Common myeloid progenitor, CD34-positive (primary cell): ENCODE measurements at regions not wholly inside any gene's neighbourhood (a gene's known extent, or its start where the extent isn't known, plus 50 kb on each side); places are given as distances from the start of the nearest gene placed in this dataset.
"Not testable (repeated sequence)": the region's sequence is repeated elsewhere in the genome, so short reads cannot be mapped to it uniquely, and the experiment has no call there.

Experiments used
- CTCF ChIA-PET: fragments of 350-600 bp; sonication (Branson Sonifier 250); formaldehyde crosslinking; loops from one replicate; lab custom pipeline; 2021; ENCODE audit warnings: antibody characterized with exemption; lab: Charles Lee
- POLR2A ChIA-PET: fragments of 350-600 bp; sonication (Branson Sonifier 250); formaldehyde crosslinking; loops from one replicate; lab custom pipeline; 2021; ENCODE audit warnings: antibody characterized with exemption; lab: Charles Lee
- DNase-seq, 3 donors: peaks; one replicate each; pipeline versions ENCODE4 v3.0.0 to v3.0.0-alpha.2; 2013
- H3K27ac ChIP-seq, 2 experiments: 1 replicate in 1 of 2; 2 replicates in 1 of 2; pipeline ENCODE4 v1.7.0; 2013; ENCODE audit warnings: inconsistent platforms in 2 of 2, low read length in 2 of 2, mild to moderate bottlenecking in 2 of 2, low read depth in 1 of 2, moderate library complexity in 1 of 2; ENCODE audit not compliant: severe bottlenecking in 2 of 2, insufficient read depth in 1 of 2, poor library complexity in 1 of 2
- H3K27me3 ChIP-seq, 5 experiments: replicated peaks in 2 of 5; 1 replicate in 3 of 5; 2 replicates in 2 of 5; pipeline versions ENCODE4 v1.6.1 to v1.7.0; 2013; ENCODE audit warnings: low read length in 4 of 5, mild to moderate bottlenecking in 2 of 5, moderate library complexity in 2 of 5, inconsistent platforms in 1 of 5; ENCODE audit not compliant: insufficient read depth in 5 of 5, control insufficient read depth in 4 of 5
- H3K36me3 ChIP-seq, 4 experiments: 1 replicate in 2 of 4; 2 replicates in 2 of 4; pipeline versions ENCODE4 v1.6.1 to v1.7.0; 2013; ENCODE audit warnings: low read length in 3 of 4, control low read depth in 1 of 4, mild to moderate bottlenecking in 1 of 4; ENCODE audit not compliant: control insufficient read depth in 4 of 4, insufficient read depth in 4 of 4
- H3K4me1 ChIP-seq, 4 experiments: 1 replicate in 3 of 4; 2 replicates in 1 of 4; pipeline versions ENCODE4 v1.6.1 to v1.7.1; 2013; ENCODE audit warnings: low read length in 3 of 4, mild to moderate bottlenecking in 3 of 4, control low read depth in 1 of 4, inconsistent platforms in 1 of 4, moderate library complexity in 1 of 4; ENCODE audit not compliant: control insufficient read depth in 4 of 4, insufficient read depth in 4 of 4; ENCODE audit errors: control extremely low read depth in 1 of 4
- H3K4me3 ChIP-seq, 7 experiments: 1 replicate in 4 of 7; 2 replicates in 3 of 7; pipeline versions ENCODE4 v1.5.1 to v1.7.0; 2013; ENCODE audit warnings: mild to moderate bottlenecking in 7 of 7, low read length in 6 of 7, moderate library complexity in 6 of 7, inconsistent platforms in 2 of 7, low read depth in 2 of 7, control low read depth in 1 of 7; ENCODE audit not compliant: insufficient read depth in 4 of 7, control insufficient read depth in 1 of 7; ENCODE audit errors: extremely low read depth in 1 of 7
- H3K9me3 ChIP-seq, 5 experiments: 1 replicate in 4 of 5; 2 replicates in 1 of 5; pipeline versions ENCODE4 v1.6.1 to v1.7.1; 2013; ENCODE audit warnings: low read length in 4 of 5, mild to moderate bottlenecking in 2 of 5, inconsistent platforms in 1 of 5, low read depth in 1 of 5, moderate library complexity in 1 of 5; ENCODE audit not compliant: control insufficient read depth in 4 of 5, insufficient read depth in 2 of 5; ENCODE audit errors: control extremely low read depth in 1 of 5
- WGBS: methylation state at CpG from one replicate; pipeline ENCODE4 v1.1.5; 2013; ENCODE audit not compliant: insufficient coverage; 5-methylcytosine and 5-hydroxymethylcytosine counted together

GRCh38 chr13:44051918-44052675 lies 172.4 kb downstream of the LACC1 start:
- peaks cover 0 to 28% (median 5%) of the 10 kb centered on the region in 4 experiments for H3K4me1 ChIP-seq
- H3K27ac ChIP-seq: peak overlapping the region; percentile 27 to 55
- WGBS: 87% methylated on average over 3 of the region's 6 CpGs
- H3K4me3 ChIP-seq: no peak overlapping the region
- CTCF ChIA-PET: interaction anchor here (0.9 to 4.0 kb wide), 7 partner anchors 10 to 419 kb away, joined by 3 to 25 read pairs (median 4); no protein-coding TSS in a partner anchor
- H3K27me3 ChIP-seq: no peaks in the 10 kb centered on the region
- no peaks in the 10 kb centered on the region for H3K36me3 ChIP-seq
- DNase-seq: peak; percentile 15 to 76 (median 76)
- no peaks in the 10 kb centered on the region for H3K9me3 ChIP-seq
- POLR2A ChIA-PET: interaction anchor here (1.3 kb wide), 1 partner anchor 385 kb away, joined by 5 read pairs; no protein-coding TSS in a partner anchor

DNA sequence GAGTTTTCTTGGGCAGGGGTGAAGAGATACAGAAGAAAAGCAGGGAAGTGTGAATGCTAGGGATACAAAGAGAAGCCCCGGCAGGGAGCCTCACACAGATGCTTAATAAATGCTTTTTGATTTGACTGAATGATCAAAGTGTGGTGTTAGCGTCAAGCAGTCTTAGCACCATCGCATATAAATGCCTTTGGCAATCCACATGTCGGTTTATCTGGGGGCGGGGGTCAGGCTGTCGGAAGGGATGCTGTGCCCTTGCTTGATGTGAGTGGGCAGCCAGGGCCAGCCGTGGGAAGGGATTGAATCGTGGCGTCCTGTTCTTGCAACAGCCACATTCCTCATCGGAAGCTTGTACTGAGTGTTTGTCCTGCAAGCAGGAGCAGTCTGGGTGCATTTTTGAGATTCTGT lies 173.1 kb downstream of the LACC1 start:
- Histone ChIP-seq H3K4me1 (peaks cover 0 to 28% (median 5%) of the 10 kb centered on the region in 4 experiments), H3K27ac (no peak overlapping the region), H3K27me3 (no peaks in the 10 kb centered on the region), H3K9me3 (no peaks in the 10 kb centered on the region), H3K36me3 (no peaks in the 10 kb centered on the region), H3K4me3 (no peak overlapping the region)
- POLR2A ChIA-PET: no interaction called here
- no peak for DNase-seq
- WGBS: 94% methylated on average over 9 of the region's 10 CpGs
- CTCF ChIA-PET: interaction anchor here (0.9 to 4.0 kb wide), 4 partner anchors 189 to 418 kb away, joined by 3 to 25 read pairs (median 6); no protein-coding TSS in a partner anchor

GRCh38 chr13:44053208-44053607 lies 173.5 kb downstream of the LACC1 start:
- H3K36me3 ChIP-seq: no peaks in the 10 kb centered on the region
- no peaks in the 10 kb centered on the region for H3K27me3 ChIP-seq
- no peaks in the 10 kb centered on the region for H3K9me3 ChIP-seq
- ChIA-PET POLR2A (no interaction called here), CTCF (interaction anchor here (2.1 to 4.0 kb wide), 3 partner anchors 191 to 418 kb away, joined by 5 to 25 read pairs (median 8); no protein-coding TSS in a partner anchor)
- WGBS: 100% methylated on average over 3 of the region's 5 CpGs
- no peak overlapping the region for H3K4me3 ChIP-seq
- H3K4me1 ChIP-seq: peaks cover 0 to 28% (median 5%) of the 10 kb centered on the region in 4 experiments
- no peak overlapping the region for H3K27ac ChIP-seq
- DNase-seq: no peak

DNA sequence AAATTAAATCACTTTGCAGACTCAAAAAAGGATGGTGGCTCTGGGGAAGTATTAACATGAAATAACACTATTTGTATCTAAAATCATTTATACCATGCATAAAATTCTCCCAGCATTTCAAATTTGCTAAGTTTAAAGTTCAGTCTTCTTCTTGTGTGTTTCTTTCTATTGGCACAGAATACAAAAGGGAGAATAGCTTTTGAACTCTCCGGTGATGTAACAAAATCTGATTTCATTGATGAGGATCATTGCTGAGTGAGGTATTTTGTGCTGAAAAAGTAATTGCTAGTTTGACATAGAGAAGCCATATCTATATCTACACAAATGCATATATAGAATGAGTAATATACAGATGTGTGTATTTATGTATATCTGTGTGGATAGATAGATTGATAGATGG lies 174.8 kb downstream of the LACC1 start:
- no peaks in the 10 kb centered on the region for H3K27me3 ChIP-seq
- H3K27ac ChIP-seq: no peak overlapping the region
- no peaks in the 10 kb centered on the region for H3K36me3 ChIP-seq
- ChIA-PET POLR2A (interaction anchor here (0.6 kb wide), 1 partner anchor 430 kb away, joined by 3 read pairs; no protein-coding TSS in a partner anchor), CTCF (no interaction called here)
- WGBS: no CpG with 5 or more reads among the region's 1 CpG
- no peaks in the 10 kb centered on the region for H3K9me3 ChIP-seq
- DNase-seq: no peak
- peaks cover 0 to 28% (median 5%) of the 10 kb centered on the region in 4 experiments for H3K4me1 ChIP-seq
- no peak overlapping the region for H3K4me3 ChIP-seq

- DNase-seq: peak; percentile 22 to 72 (median 66)
- CTCF ChIA-PET, H3K27me3 ChIP-seq, POLR2A ChIA-PET, H3K9me3 ChIP-seq, H3K36me3 ChIP-seq: not testable (repeated sequence)
- WGBS: 6% methylated on average over 5 of the region's 6 CpGs
- H3K4me3 ChIP-seq: peak overlapping the region in 5 of 7 experiments; percentile 31 to 71 (median 48)
- H3K27ac ChIP-seq: peak overlapping the region in 1 of 2 experiments; percentile 55
- H3K4me1 ChIP-seq: peaks cover 0 to 28% (median 5%) of the 10 kb centered on the region in 4 experiments
These were observed 176.0 kb downstream of the LACC1 start for GRCh38 chr13:44055681-44056080.

GRCh38 chr13:44058067-44058466 lies 178.4 kb downstream of the LACC1 start:
- no peak for DNase-seq
- no peaks in the 10 kb centered on the region for H3K9me3 ChIP-seq
- WGBS: 100% methylated on average over 3 of the region's 4 CpGs
- no peaks in the 10 kb centered on the region for H3K36me3 ChIP-seq
- no peak overlapping the region for H3K4me3 ChIP-seq
- POLR2A ChIA-PET: no interaction called here
- CTCF ChIA-PET: no interaction called here
- no peak overlapping the region for H3K27ac ChIP-seq
- H3K4me1 ChIP-seq: peaks cover 0 to 10% (median 4%) of the 10 kb centered on the region in 4 experiments
- H3K27me3 ChIP-seq: no peaks in the 10 kb centered on the region

GRCh38 chr13:44058624-44059215 lies 179.0 kb downstream of the LACC1 start:
- no CpG with 5 or more reads among the region's 1 CpG for WGBS
- H3K4me3 ChIP-seq: no peak overlapping the region
- H3K36me3 ChIP-seq: no peaks in the 10 kb centered on the region
- H3K9me3 ChIP-seq: no peaks in the 10 kb centered on the region
- H3K27ac ChIP-seq: no peak overlapping the region
- H3K4me1 ChIP-seq: peaks cover 0 to 10% (median 4%) of the 10 kb centered on the region in 4 experiments
- no peaks in the 10 kb centered on the region for H3K27me3 ChIP-seq
- CTCF ChIA-PET: interaction anchor here (0.9 to 1.1 kb wide), 2 partner anchors 97 to 379 kb away, joined by 3 read pairs; no protein-coding TSS in a partner anchor
- DNase-seq: no peak
- POLR2A ChIA-PET: no interaction called here
